ENCODE measurements at regions not wholly inside any gene's neighbourhood (a gene's known extent, or its start where the extent isn't known, plus 50 kb on each side); places are given as distances from the start of the nearest gene placed in this dataset.

DNA sequence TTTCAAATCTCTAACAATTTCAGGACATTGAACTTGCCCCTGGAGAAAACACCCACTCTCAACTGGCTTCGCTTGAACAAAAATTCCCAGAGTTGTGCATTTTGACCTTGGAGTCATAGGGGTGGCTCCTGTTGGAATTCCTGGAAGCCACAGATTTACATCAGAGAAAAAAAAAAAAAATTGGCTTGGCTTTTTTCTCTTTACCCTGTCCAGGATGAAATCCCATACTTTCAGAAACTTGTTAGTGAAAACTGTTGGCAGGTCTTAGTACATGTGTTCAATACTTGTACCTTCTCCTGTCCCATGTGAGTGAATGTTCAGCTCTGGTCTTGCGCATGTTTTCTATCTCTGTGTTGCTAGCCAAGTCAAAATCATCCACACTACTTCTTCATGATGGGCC is 228.8 kb downstream of the TGFB2 start:
- no peak overlapping the region for H3K4me3 ChIP-seq
- TF ChIP-seq, protein P1, sequence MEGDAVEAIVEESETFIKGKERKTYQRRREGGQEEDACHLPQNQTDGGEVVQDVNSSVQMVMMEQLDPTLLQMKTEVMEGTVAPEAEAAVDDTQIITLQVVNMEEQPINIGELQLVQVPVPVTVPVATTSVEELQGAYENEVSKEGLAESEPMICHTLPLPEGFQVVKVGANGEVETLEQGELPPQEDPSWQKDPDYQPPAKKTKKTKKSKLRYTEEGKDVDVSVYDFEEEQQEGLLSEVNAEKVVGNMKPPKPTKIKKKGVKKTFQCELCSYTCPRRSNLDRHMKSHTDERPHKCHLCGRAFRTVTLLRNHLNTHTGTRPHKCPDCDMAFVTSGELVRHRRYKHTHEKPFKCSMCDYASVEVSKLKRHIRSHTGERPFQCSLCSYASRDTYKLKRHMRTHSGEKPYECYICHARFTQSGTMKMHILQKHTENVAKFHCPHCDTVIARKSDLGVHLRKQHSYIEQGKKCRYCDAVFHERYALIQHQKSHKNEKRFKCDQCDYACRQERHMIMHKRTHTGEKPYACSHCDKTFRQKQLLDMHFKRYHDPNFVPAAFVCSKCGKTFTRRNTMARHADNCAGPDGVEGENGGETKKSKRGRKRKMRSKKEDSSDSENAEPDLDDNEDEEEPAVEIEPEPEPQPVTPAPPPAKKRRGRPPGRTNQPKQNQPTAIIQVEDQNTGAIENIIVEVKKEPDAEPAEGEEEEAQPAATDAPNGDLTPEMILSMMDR (IDR thresholded peaks at IDR 0.05; ENCODE audit: borderline replicate concordance): no peak
- H3K36me3 ChIP-seq: no peaks in the 10 kb centered on the region
- no peak for DNase-seq
- intact Hi-C loops (cut with micrococcal nuclease): no loop called here
- no peaks in the 10 kb centered on the region for H3K27me3 ChIP-seq (ENCODE audit: low read depth)
- H3K27ac ChIP-seq (replicated peaks): no peak overlapping the region
- H3K4me1 ChIP-seq: no peaks in the 10 kb centered on the region
- H3K9me3 ChIP-seq (replicated peaks): no peaks in the 10 kb centered on the region

DNA sequence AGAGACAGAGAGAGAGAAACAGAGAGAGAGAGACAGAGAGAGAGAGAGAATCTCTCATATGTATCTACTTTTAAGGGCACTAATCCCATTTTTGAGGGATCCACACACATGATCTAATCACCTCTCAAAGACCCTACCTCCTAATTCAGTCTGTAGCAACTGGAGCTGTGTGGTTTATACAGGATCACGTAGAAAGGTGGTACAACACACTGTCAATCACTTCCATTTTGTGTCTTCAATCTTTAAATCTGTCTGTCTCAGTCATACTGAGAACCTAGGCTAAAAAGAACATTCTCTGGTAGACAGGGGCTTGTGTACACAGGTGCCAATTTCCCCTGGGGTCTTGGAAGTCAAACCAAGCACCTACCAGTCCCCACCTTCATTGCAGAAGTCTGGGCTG is 229.9 kb downstream of the TGFB2 start:
- intact Hi-C loops (cut with micrococcal nuclease): no loop called here
- Histone ChIP-seq H3K9me3 (replicated peaks) (no peaks in the 10 kb centered on the region), H3K4me1 (no peaks in the 10 kb centered on the region), H3K27me3 (ENCODE audit: low read depth) (no peaks in the 10 kb centered on the region), H3K27ac (replicated peaks) (no peak overlapping the region), H3K4me3 (no peak overlapping the region), H3K36me3 (no peaks in the 10 kb centered on the region)
- TF ChIP-seq, protein P1 (IDR thresholded peaks at IDR 0.05; ENCODE audit: borderline replicate concordance): no peak
- no peak for DNase-seq

DNA sequence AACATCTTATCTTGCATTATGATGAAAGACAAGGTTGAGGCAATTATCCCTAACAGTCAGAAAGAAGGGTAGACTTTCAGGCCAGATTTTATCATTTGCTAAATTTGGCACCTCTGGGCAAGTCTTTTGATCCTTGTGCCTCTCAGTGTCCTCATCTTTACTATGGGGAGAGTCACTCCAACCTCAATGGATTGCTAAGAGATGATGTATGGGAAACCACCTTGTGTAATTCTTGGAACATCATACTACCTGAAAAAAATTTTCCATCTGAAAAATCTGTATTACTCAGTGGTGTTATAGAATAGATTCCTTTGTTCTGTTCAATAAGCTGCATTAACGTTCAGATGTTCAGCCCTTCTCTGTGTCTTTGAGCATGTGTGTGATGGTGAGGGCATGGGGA is 230.7 kb downstream of the TGFB2 start:
- Histone ChIP-seq H3K4me3 (no peak overlapping the region), H3K27ac (replicated peaks) (no peak overlapping the region), H3K27me3 (ENCODE audit: low read depth) (no peaks in the 10 kb centered on the region), H3K9me3 (replicated peaks) (no peaks in the 10 kb centered on the region), H3K4me1 (no peaks in the 10 kb centered on the region), H3K36me3 (no peaks in the 10 kb centered on the region)
- TF ChIP-seq, protein P1 (IDR thresholded peaks at IDR 0.05; ENCODE audit: borderline replicate concordance): no peak
- intact Hi-C loops (cut with micrococcal nuclease): no loop called here
- DNase-seq: no peak

DNA sequence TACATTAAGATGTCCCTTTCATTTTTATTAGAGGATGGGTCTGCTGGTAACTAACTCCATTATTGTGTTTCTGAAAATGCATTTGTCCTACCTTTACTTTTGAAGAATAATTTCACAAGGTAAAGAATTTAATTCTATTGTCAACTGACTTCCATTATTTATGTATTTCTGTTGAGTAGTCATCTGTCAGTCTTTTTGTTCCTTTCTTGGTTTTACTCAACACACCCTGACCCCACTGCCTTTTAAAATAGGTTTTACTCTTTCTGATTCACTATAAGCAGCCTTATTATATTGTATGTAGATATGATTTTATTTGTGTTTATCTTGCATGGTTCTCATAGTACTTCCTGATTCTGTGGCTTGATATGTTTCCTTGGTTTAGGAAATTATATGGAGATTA is 237.5 kb downstream of the TGFB2 start:
- no peak for DNase-seq
- TF ChIP-seq, protein P1 (IDR thresholded peaks at IDR 0.05; ENCODE audit: borderline replicate concordance): no peak
- Histone ChIP-seq H3K9me3 (replicated peaks) (no peaks in the 10 kb centered on the region), H3K4me1 (peaks cover 15% of the 10 kb centered on the region), H3K4me3 (no peak overlapping the region), H3K36me3 (no peaks in the 10 kb centered on the region), H3K27me3 (ENCODE audit: low read depth) (no peaks in the 10 kb centered on the region), H3K27ac (replicated peaks) (no peak overlapping the region)
- intact Hi-C loops (cut with micrococcal nuclease): no loop called here

DNA sequence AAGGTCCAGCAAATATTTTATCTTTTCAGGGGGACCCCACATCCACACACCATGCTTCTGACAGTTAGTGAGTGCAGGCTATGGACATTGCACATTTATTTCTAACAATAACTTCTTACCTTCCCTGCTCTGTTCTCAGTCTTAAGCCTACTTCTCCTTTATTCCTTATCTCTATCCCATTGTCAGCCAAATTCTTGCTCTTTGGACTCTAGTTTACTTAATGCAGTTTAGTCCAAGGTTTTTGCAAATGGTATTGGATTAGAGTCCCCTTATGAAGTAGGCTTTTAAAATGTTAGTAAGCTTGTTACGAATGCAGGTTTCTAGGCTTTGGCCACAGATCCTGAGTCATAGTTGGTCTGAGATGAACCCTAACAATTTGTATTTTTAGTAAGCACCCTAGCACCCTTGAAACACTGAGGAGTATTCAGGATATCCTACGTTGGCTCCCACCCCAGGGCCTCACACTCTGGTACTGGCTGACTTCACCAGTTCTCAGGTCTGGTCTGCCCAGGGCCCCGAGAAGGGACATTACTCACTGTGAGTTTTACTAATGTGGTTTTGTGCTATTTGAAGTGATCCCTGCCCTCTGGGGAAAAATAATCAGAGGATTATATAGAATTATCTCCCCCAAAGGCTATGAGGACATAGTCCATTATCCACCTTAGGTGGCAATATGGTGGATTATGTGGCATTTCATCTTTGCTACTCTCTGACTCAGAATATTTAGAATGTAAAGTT is 239.5 kb downstream of the TGFB2 start:
- no peak overlapping the region for H3K27ac ChIP-seq (replicated peaks)
- H3K4me1 ChIP-seq: peaks cover 15% of the 10 kb centered on the region
- no peaks in the 10 kb centered on the region for H3K27me3 ChIP-seq (ENCODE audit: low read depth)
- no peak overlapping the region for H3K4me3 ChIP-seq
- no peaks in the 10 kb centered on the region for H3K36me3 ChIP-seq
- DNase-seq: no peak
- no peaks in the 10 kb centered on the region for H3K9me3 ChIP-seq (replicated peaks)
- intact Hi-C loops (cut with micrococcal nuclease): no loop called here
- TF ChIP-seq, protein P1 (IDR thresholded peaks at IDR 0.05; ENCODE audit: borderline replicate concordance): no peak

All from left ventricle myocardium inferior (tissue), 1 donor.